ENCODE measurements at regions not wholly inside any gene's neighbourhood (a gene's known extent, or its start where the extent isn't known, plus 50 kb on each side); places are given as distances from the start of the nearest gene placed in this dataset.

GRCh38 chr14:71698027-71698426 lies 234.2 kb upstream of the RGS6 start:
- FAIRE-seq (no peak), DNase-seq (ENCODE audit: extremely low read depth in 1 of 4, low spot score in 3 of 4) (no peak), ATAC-seq (no peak)
- Histone ChIP-seq H2AFZ (ENCODE audit: low read depth, low read length) (no peak overlapping the region), H3K4me2 (ENCODE audit: insufficient read depth, low read length) (no peak overlapping the region), H3K9me1 (ENCODE audit: control insufficient read depth, insufficient read depth, low read length) (no peaks in the 10 kb centered on the region), H3K27me3 (ENCODE audit: control insufficient read depth in 2 of 2, insufficient read depth in 2 of 2, low read length in 2 of 2) (no peaks in the 10 kb centered on the region), H3K4me1 (replicated peaks in 1 of 2; ENCODE audit: control insufficient read depth in 2 of 2, insufficient read depth in 2 of 2, low read length in 2 of 2) (no peaks in the 10 kb centered on the region; a peak in 1 of 5 replicates), H3K9me3 (replicated peaks; ENCODE audit: control insufficient read depth, insufficient read depth, low read depth, low read length) (no peaks in the 10 kb centered on the region), H3K36me3 (ENCODE audit: control insufficient read depth, insufficient read depth, low read length) (no peaks in the 10 kb centered on the region), H3K27ac (ENCODE audit: extremely low read depth, low read depth, low read length) (no peak overlapping the region), H4K20me1 (replicated peaks; ENCODE audit: control insufficient read depth, insufficient read depth, low read length) (no peaks in the 10 kb centered on the region), H3K79me2 (ENCODE audit: control insufficient read depth, insufficient read depth, low read length) (no peaks in the 10 kb centered on the region), H3K9ac (ENCODE audit: insufficient read depth in 1 of 2, low read depth in 2 of 2, low read length in 2 of 2) (no peak overlapping the region), H3K4me3 (no peak overlapping the region)
- ChIA-PET POLR2A (no interaction called here), CTCF (ENCODE audit: low intra/inter-chr PET ratio) (no interaction called here)
- WGBS (ENCODE audit: insufficient coverage, low coverage, missing lambda C conversion rate), result 55% methylated on average over 4 of the region's 4 CpGs
- TF ChIP-seq, protein P1, sequence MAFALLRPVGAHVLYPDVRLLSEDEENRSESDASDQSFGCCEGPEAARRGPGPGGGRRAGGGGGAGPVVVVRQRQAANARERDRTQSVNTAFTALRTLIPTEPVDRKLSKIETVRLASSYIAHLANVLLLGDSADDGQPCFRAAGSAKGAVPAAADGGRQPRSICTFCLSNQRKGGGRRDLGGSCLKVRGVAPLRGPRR (CRISPR knock-in tag; IDR thresholded peaks at IDR 0.05), result no peak
- TF ChIP-seq MECOM (CRISPR knock-in tag; IDR thresholded peaks at IDR 0.05), result no peak
- intact Hi-C loops (cut with micrococcal nuclease) (no loop called here), in situ Hi-C loops (cut with MboI) (no loop called here)
- no TSS peak for BruUV-seq (replicated peaks)

- Histone ChIP-seq H3K9ac (ENCODE audit: insufficient read depth in 1 of 2, low read depth in 2 of 2, low read length in 2 of 2) (no peak overlapping the region), H3K4me2 (ENCODE audit: insufficient read depth, low read length) (no peak overlapping the region), H3K4me3 (no peak overlapping the region), H2AFZ (ENCODE audit: low read depth, low read length) (no peak overlapping the region), H3K9me1 (ENCODE audit: control insufficient read depth, insufficient read depth, low read length) (no peaks in the 10 kb centered on the region), H3K27ac (ENCODE audit: extremely low read depth, low read depth, low read length) (no peak overlapping the region), H3K79me2 (ENCODE audit: control insufficient read depth, insufficient read depth, low read length) (no peaks in the 10 kb centered on the region), H3K36me3 (ENCODE audit: control insufficient read depth, insufficient read depth, low read length) (no peaks in the 10 kb centered on the region), H3K9me3 (replicated peaks; ENCODE audit: control insufficient read depth, insufficient read depth, low read depth, low read length) (no peaks in the 10 kb centered on the region), H3K4me1 (replicated peaks in 1 of 2; ENCODE audit: control insufficient read depth in 2 of 2, insufficient read depth in 2 of 2, low read length in 2 of 2) (no peaks in the 10 kb centered on the region; a peak in 1 of 5 replicates), H4K20me1 (replicated peaks; ENCODE audit: control insufficient read depth, insufficient read depth, low read length) (no peaks in the 10 kb centered on the region), H3K27me3 (ENCODE audit: control insufficient read depth in 2 of 2, insufficient read depth in 2 of 2, low read length in 2 of 2) (no peaks in the 10 kb centered on the region)
- intact Hi-C loops (cut with micrococcal nuclease), result no loop called here
- CTCF ChIA-PET (ENCODE audit: low intra/inter-chr PET ratio), result no interaction called here
- in situ Hi-C loops (cut with MboI), result no loop called here
- 86% methylated on average over 4 of the region's 4 CpGs for WGBS (ENCODE audit: insufficient coverage, low coverage, missing lambda C conversion rate)
- FAIRE-seq (no peak), DNase-seq (ENCODE audit: extremely low read depth in 1 of 4, low spot score in 3 of 4) (no peak), ATAC-seq (no peak)
- no TSS peak for BruUV-seq (replicated peaks)
- POLR2A ChIA-PET, result no interaction called here
- TF ChIP-seq, protein P2, sequence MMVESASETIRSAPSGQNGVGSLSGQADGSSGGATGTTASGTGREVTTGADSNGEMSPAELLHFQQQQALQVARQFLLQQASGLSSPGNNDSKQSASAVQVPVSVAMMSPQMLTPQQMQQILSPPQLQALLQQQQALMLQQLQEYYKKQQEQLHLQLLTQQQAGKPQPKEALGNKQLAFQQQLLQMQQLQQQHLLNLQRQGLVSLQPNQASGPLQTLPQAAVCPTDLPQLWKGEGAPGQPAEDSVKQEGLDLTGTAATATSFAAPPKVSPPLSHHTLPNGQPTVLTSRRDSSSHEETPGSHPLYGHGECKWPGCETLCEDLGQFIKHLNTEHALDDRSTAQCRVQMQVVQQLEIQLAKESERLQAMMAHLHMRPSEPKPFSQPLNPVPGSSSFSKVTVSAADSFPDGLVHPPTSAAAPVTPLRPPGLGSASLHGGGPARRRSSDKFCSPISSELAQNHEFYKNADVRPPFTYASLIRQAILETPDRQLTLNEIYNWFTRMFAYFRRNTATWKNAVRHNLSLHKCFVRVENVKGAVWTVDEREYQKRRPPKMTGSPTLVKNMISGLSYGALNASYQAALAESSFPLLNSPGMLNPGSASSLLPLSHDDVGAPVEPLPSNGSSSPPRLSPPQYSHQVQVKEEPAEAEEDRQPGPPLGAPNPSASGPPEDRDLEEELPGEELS (CRISPR knock-in tag; IDR thresholded peaks at IDR 0.05; ENCODE audit: borderline replicate concordance), result no peak
- no peak for TF ChIP-seq LARP7 (IDR thresholded peaks at IDR 0.05)
- no peak for TF ChIP-seq ZNF174 (CRISPR knock-in tag; IDR thresholded peaks at IDR 0.05)
- no peak for TF ChIP-seq POLR2B (IDR thresholded peaks at IDR 0.05; ENCODE audit: low read depth, partially characterized antibody)
- no peak for TF ChIP-seq POLR2H (tag; IDR thresholded peaks at IDR 0.05; ENCODE audit: low read depth)
- no peak for TF ChIP-seq JUNB (CRISPR knock-in tag; conservative IDR thresholded peaks at IDR 0.05)
- TF ChIP-seq ZBTB8A (IDR thresholded peaks at IDR 0.05; ENCODE audit: partially characterized antibody), result no peak
- TF ChIP-seq ZNF3 (CRISPR knock-in tag; IDR thresholded peaks at IDR 0.05), result no peak
- no peak for TF ChIP-seq POLR2G (IDR thresholded peaks at IDR 0.05; ENCODE audit: low read depth, low read length)
- TF ChIP-seq ZEB2 (IDR thresholded peaks at IDR 0.05), result no peak
- no peak for TF ChIP-seq KHSRP (IDR thresholded peaks at IDR 0.05)
- TF ChIP-seq ZFP91 (CRISPR knock-in tag; IDR thresholded peaks at IDR 0.05), result no peak
- TF ChIP-seq TAF7 (tag; IDR thresholded peaks at IDR 0.05), result no peak
Observed at GRCh38 chr14:71698673-71699072, 233.6 kb upstream of the RGS6 start.

Measured in K562 (cell line).